ENCODE measurements at regions not wholly inside any gene's neighbourhood (a gene's known extent, or its start where the extent isn't known, plus 50 kb on each side); places are given as distances from the start of the nearest gene placed in this dataset.
A peak's percentile ranks its signal among the peaks of the same experiment; 100 is the strongest.
"Not testable (repeated sequence)": the region's sequence is repeated elsewhere in the genome, so short reads cannot be mapped to it uniquely, and the experiment has no call there.

GRCh38 chr10:63798599-63799498 is 277.6 kb downstream of the REEP3 start:
- Mint-ChIP-seq H3K9me3 (no peaks in the 10 kb centered on the region), H3K4me1 (peaks cover 6 to 14% of the 10 kb centered on the region in 2 donors), H3K4me3 (no peak overlapping the region), H3K36me3 (no peaks in the 10 kb centered on the region), H3K27ac (no peak overlapping the region), H3K27me3 (ENCODE audit: low read depth in 3 of 3) (peaks cover 0 to 2% (median 1%) of the 10 kb centered on the region in 3 donors)
- no peak for DNase-seq

GRCh38 chr10:63799521-63800300 is 278.5 kb downstream of the REEP3 start:
- DNase-seq, result no peak
- Mint-ChIP-seq H3K27me3 (ENCODE audit: low read depth in 3 of 3) (peaks cover 0 to 2% (median 1%) of the 10 kb centered on the region in 3 donors), H3K4me3 (no peak overlapping the region), H3K9me3 (peaks cover 0 to 2% (median 0%) of the 10 kb centered on the region in 6 donors), H3K36me3 (no peaks in the 10 kb centered on the region), H3K4me1 (peaks cover 6 to 14% of the 10 kb centered on the region in 2 donors), H3K27ac (no peak overlapping the region)

- peaks cover 0 to 2% (median 1%) of the 10 kb centered on the region in 3 donors for H3K27me3 Mint-ChIP-seq (ENCODE audit: low read depth in 3 of 3)
- DNase-seq, result no peak
- peaks cover 6 to 14% of the 10 kb centered on the region in 2 donors for H3K4me1 Mint-ChIP-seq
- no peaks in the 10 kb centered on the region for H3K36me3 Mint-ChIP-seq
- peaks cover 0 to 2% (median 0%) of the 10 kb centered on the region in 6 donors for H3K9me3 Mint-ChIP-seq
- no peak overlapping the region for H3K4me3 Mint-ChIP-seq
- no peak overlapping the region for H3K27ac Mint-ChIP-seq
Observed at GRCh38 chr10:63801166-63801565, 280.0 kb downstream of the REEP3 start.

- Mint-ChIP-seq H3K4me1 (no peaks in the 10 kb centered on the region), H3K4me3 (no peak overlapping the region), H3K36me3 (no peaks in the 10 kb centered on the region), H3K9me3 (peaks cover 0 to 11% (median 2%) of the 10 kb centered on the region in 6 donors), H3K27ac (no peak overlapping the region), H3K27me3 (ENCODE audit: low read depth in 3 of 3) (peaks cover 0 to 5% (median 2%) of the 10 kb centered on the region in 3 donors)
- DNase-seq, result no peak
Observed at GRCh38 chr10:63806330-63806729, 285.1 kb downstream of the REEP3 start.

GRCh38 chr10:63812501-63812900 is 291.3 kb downstream of the REEP3 start:
- Mint-ChIP-seq H3K36me3 (no peaks in the 10 kb centered on the region), H3K27ac (no peak overlapping the region), H3K27me3 (ENCODE audit: low read depth in 3 of 3) (peaks cover 1 to 7% (median 6%) of the 10 kb centered on the region in 3 donors), H3K4me3 (no peak overlapping the region), H3K4me1 (no peaks in the 10 kb centered on the region), H3K9me3 (peaks cover 0 to 2% (median under 1%) of the 10 kb centered on the region in 6 donors)
- no peak for DNase-seq

GRCh38 chr10:63819753-63820329 is 298.6 kb downstream of the REEP3 start:
- Mint-ChIP-seq H3K4me1 (no peaks in the 10 kb centered on the region), H3K27ac (no peak overlapping the region), H3K36me3 (no peaks in the 10 kb centered on the region), H3K4me3 (no peak overlapping the region), H3K9me3 (peaks cover 0 to 8% (median 0%) of the 10 kb centered on the region in 6 donors), H3K27me3 (ENCODE audit: low read depth in 3 of 3) (peaks cover 5 to 7% (median 6%) of the 10 kb centered on the region in 3 donors)
- no peak for DNase-seq

GRCh38 chr10:63822496-63822895 is 301.3 kb downstream of the REEP3 start:
- no peaks in the 10 kb centered on the region for H3K4me1 Mint-ChIP-seq
- H3K9me3 Mint-ChIP-seq, result peaks cover 0 to 8% (median 0%) of the 10 kb centered on the region in 6 donors
- H3K27ac Mint-ChIP-seq, result no peak overlapping the region
- H3K27me3 Mint-ChIP-seq (ENCODE audit: low read depth in 3 of 3), result peaks cover 2 to 11% (median 5%) of the 10 kb centered on the region in 3 donors
- no peak for DNase-seq
- H3K4me3 Mint-ChIP-seq, result no peak overlapping the region
- H3K36me3 Mint-ChIP-seq, result no peaks in the 10 kb centered on the region

- DNase-seq, result no peak
- Mint-ChIP-seq H3K4me3 (no peak overlapping the region), H3K27ac (no peak overlapping the region), H3K9me3 (peaks cover 0 to 8% (median 0%) of the 10 kb centered on the region in 6 donors), H3K27me3 (ENCODE audit: low read depth in 3 of 3) (peaks cover 2 to 12% (median 3%) of the 10 kb centered on the region in 3 donors), H3K36me3 (no peaks in the 10 kb centered on the region), H3K4me1 (no peaks in the 10 kb centered on the region)
Observed at GRCh38 chr10:63825111-63825510, 303.9 kb downstream of the REEP3 start.

GRCh38 chr10:63825766-63826165 is 304.6 kb downstream of the REEP3 start:
- H3K36me3 Mint-ChIP-seq, result no peaks in the 10 kb centered on the region
- DNase-seq, result no peak
- H3K9me3 Mint-ChIP-seq, result peaks cover 0 to 8% (median 0%) of the 10 kb centered on the region in 6 donors
- no peaks in the 10 kb centered on the region for H3K4me1 Mint-ChIP-seq
- no peak overlapping the region for H3K27ac Mint-ChIP-seq
- no peak overlapping the region for H3K4me3 Mint-ChIP-seq
- peaks cover 2 to 12% (median 3%) of the 10 kb centered on the region in 3 donors for H3K27me3 Mint-ChIP-seq (ENCODE audit: low read depth in 3 of 3)

GRCh38 chr10:63827018-63827417 is 305.8 kb downstream of the REEP3 start:
- not testable (repeated sequence) for H3K4me1 Mint-ChIP-seq; H3K4me3 Mint-ChIP-seq; H3K36me3 Mint-ChIP-seq; DNase-seq; H3K9me3 Mint-ChIP-seq; H3K27me3 Mint-ChIP-seq (ENCODE audit: low read depth in 3 of 3); H3K27ac Mint-ChIP-seq

- Mint-ChIP-seq H3K4me1 (no peaks in the 10 kb centered on the region), H3K27me3 (ENCODE audit: low read depth in 3 of 3) (peaks cover 0 to 12% (median 0%) of the 10 kb centered on the region in 3 donors), H3K4me3 (no peak overlapping the region), H3K9me3 (no peaks in the 10 kb centered on the region), H3K36me3 (no peaks in the 10 kb centered on the region), H3K27ac (no peak overlapping the region)
- DNase-seq, result no peak
Observed at GRCh38 chr10:63829020-63829419, 307.8 kb downstream of the REEP3 start.

- H3K4me1 Mint-ChIP-seq, result no peaks in the 10 kb centered on the region
- no peaks in the 10 kb centered on the region for H3K9me3 Mint-ChIP-seq
- H3K36me3 Mint-ChIP-seq, result no peaks in the 10 kb centered on the region
- no peak overlapping the region for H3K27ac Mint-ChIP-seq
- DNase-seq, result no peak
- no peak overlapping the region for H3K4me3 Mint-ChIP-seq
- peaks cover 0 to 12% (median 0%) of the 10 kb centered on the region in 3 donors for H3K27me3 Mint-ChIP-seq (ENCODE audit: low read depth in 3 of 3)
Observed at GRCh38 chr10:63829573-63830149, 308.5 kb downstream of the REEP3 start.

- H3K4me1 Mint-ChIP-seq, result no peaks in the 10 kb centered on the region
- H3K27me3 Mint-ChIP-seq (ENCODE audit: low read depth in 3 of 3), result peaks cover 0 to 6% (median 0%) of the 10 kb centered on the region in 3 donors
- H3K36me3 Mint-ChIP-seq, result no peaks in the 10 kb centered on the region
- peaks cover 0 to 3% (median 0%) of the 10 kb centered on the region in 6 donors for H3K9me3 Mint-ChIP-seq
- no peak overlapping the region for H3K4me3 Mint-ChIP-seq
- DNase-seq, result no peak
- peak overlapping the region in 1 of 6 donors; percentile 18 for H3K27ac Mint-ChIP-seq
Observed at GRCh38 chr10:63832686-63833085, 311.5 kb downstream of the REEP3 start.

Data from immature natural killer cell (primary cell).